H9 (cell line): ENCODE measurements at regions not wholly inside any gene's neighbourhood (a gene's known extent, or its start where the extent isn't known, plus 50 kb on each side); places are given as distances from the start of the nearest gene placed in this dataset.

Experiments
- DNase-seq: peaks from one replicate; pipeline ENCODE4 v3.0.0-alpha.2; 2017
- H2AFZ ChIP-seq: one replicate; pipeline ENCODE4 v1.6.1; 2013; ENCODE audit warnings: mild to moderate bottlenecking, low read length, control low read depth, moderate library complexity
- H2AK5ac ChIP-seq: 2 replicates; pipeline ENCODE4 v1.6.1; 2013; ENCODE audit warnings: low read length, control low read depth, mixed read lengths; ENCODE audit not compliant: insufficient read length
- H2BK120ac ChIP-seq: one replicate; pipeline ENCODE4 v1.6.1; 2013; ENCODE audit warnings: low read depth, mild to moderate bottlenecking, low read length, control low read depth, inconsistent platforms; ENCODE audit not compliant: poor library complexity, severe bottlenecking
- H2BK12ac ChIP-seq: 2 replicates; pipeline ENCODE4 v1.6.1; 2013; ENCODE audit warnings: low read length, control low read depth, mixed read lengths, low read depth; ENCODE audit not compliant: insufficient read length
- H2BK15ac ChIP-seq: 2 replicates; pipeline ENCODE4 v1.6.1; 2013; ENCODE audit warnings: low read depth, low read length, control low read depth
- H2BK20ac ChIP-seq: one replicate; pipeline ENCODE4 v1.6.1; 2013; ENCODE audit warnings: low read depth, mild to moderate bottlenecking, low read length, control low read depth, inconsistent platforms; ENCODE audit not compliant: poor library complexity, severe bottlenecking
- H2BK5ac ChIP-seq: 2 replicates; pipeline ENCODE4 v1.6.1; 2013; ENCODE audit warnings: low read length, control low read depth, mixed read lengths; ENCODE audit not compliant: insufficient read length
- H3K14ac ChIP-seq: 2 replicates; pipeline ENCODE4 v1.6.1; 2013; ENCODE audit warnings: low read length, control low read depth; ENCODE audit not compliant: insufficient read depth
- H3K18ac ChIP-seq: 2 replicates; pipeline ENCODE4 v1.6.1; 2013; ENCODE audit warnings: low read depth, mild to moderate bottlenecking, mixed read lengths, low read length, control low read depth; ENCODE audit not compliant: insufficient read length
- H3K23ac ChIP-seq: 2 replicates; pipeline ENCODE4 v1.6.1; 2013; ENCODE audit warnings: low read length, control low read depth, mixed read lengths, low read depth; ENCODE audit not compliant: insufficient read length
- H3K23me2 ChIP-seq: 2 replicates; pipeline ENCODE4 v1.6.1; 2013; ENCODE audit warnings: low read depth, mild to moderate bottlenecking, mixed read lengths, low read length, control low read depth; ENCODE audit not compliant: insufficient read length, poor library complexity, severe bottlenecking
- H3K27ac ChIP-seq: 2 replicates; pipeline ENCODE4 v1.5.1; 2013; ENCODE audit warnings: low read length, control low read depth, mixed read lengths, low read depth; ENCODE audit not compliant: insufficient read length
- H3K27me3 ChIP-seq: 2 replicates; pipeline ENCODE4 v1.6.1; 2013; ENCODE audit warnings: low read length, control low read depth, inconsistent platforms; ENCODE audit not compliant: insufficient read depth
- H3K4ac ChIP-seq: 2 replicates; pipeline ENCODE4 v1.6.1; 2013; ENCODE audit warnings: low read depth, mild to moderate bottlenecking, control low read depth, inconsistent platforms, low read length, moderate library complexity
- H3K4me1 ChIP-seq: 2 replicates; pipeline ENCODE4 v1.6.1; 2013; ENCODE audit warnings: low read length, control low read depth, inconsistent platforms; ENCODE audit not compliant: insufficient read depth
- H3K4me2 ChIP-seq: 2 replicates; pipeline ENCODE4 v1.6.1; 2013; ENCODE audit warnings: low read length, control low read depth, mixed read lengths; ENCODE audit not compliant: insufficient read length, insufficient read depth
- H3K56ac ChIP-seq: 2 replicates; pipeline ENCODE4 v1.6.1; 2013; ENCODE audit warnings: low read depth, mild to moderate bottlenecking, mixed read lengths, low read length, control low read depth; ENCODE audit not compliant: insufficient read length
- H3K79me1 ChIP-seq: 2 replicates; pipeline ENCODE4 v1.6.1; 2013; ENCODE audit warnings: low read depth, mild to moderate bottlenecking, moderate library complexity, low read length, control low read depth, inconsistent platforms; ENCODE audit not compliant: insufficient read depth, poor library complexity, severe bottlenecking
- H3K79me2 ChIP-seq: 2 replicates; pipeline ENCODE4 v1.6.1; 2013; ENCODE audit warnings: low read length, control low read depth, inconsistent platforms; ENCODE audit not compliant: insufficient read depth
- H3K9ac ChIP-seq: 2 replicates; pipeline ENCODE4 v1.6.1; 2013; ENCODE audit warnings: low read length, control low read depth, mixed read lengths; ENCODE audit not compliant: insufficient read length; ENCODE audit errors: extremely low read depth
- H3K9me3 ChIP-seq: one replicate; pipeline ENCODE4 v1.6.1; 2013; ENCODE audit warnings: low read depth, low read length, inconsistent platforms; ENCODE audit not compliant: control insufficient read depth
- H3T11ph ChIP-seq: one replicate; pipeline ENCODE4 v1.6.1; 2013; ENCODE audit warnings: mild to moderate bottlenecking, low read length, control low read depth, inconsistent platforms
- H4K20me1 ChIP-seq: one replicate; pipeline ENCODE4 v1.6.1; 2013; ENCODE audit not compliant: control insufficient read depth, insufficient read length, insufficient read depth
- H4K5ac ChIP-seq: 2 replicates; pipeline ENCODE4 v1.6.1; 2013; ENCODE audit warnings: low read depth, mild to moderate bottlenecking, mixed read lengths, low read length, control low read depth; ENCODE audit not compliant: insufficient read length
- H4K8ac ChIP-seq: replicated peaks from 2 replicates; pipeline ENCODE4 v1.6.1; 2013; ENCODE audit warnings: low read length, control low read depth, mixed read lengths, low read depth; ENCODE audit not compliant: insufficient read length
- H4K91ac ChIP-seq: 2 replicates; pipeline ENCODE4 v1.6.1; 2013; ENCODE audit warnings: low read depth, mild to moderate bottlenecking, moderate library complexity, mixed read lengths, low read length, control low read depth; ENCODE audit not compliant: insufficient read length
- H3K27ac Mint-ChIP-seq, 3 experiments: 2 replicates in 2 of 3; 3 replicates in 1 of 3; pipeline ENCODE4 v1.8.0; 2020 to 2021; ENCODE audit warnings: mixed read lengths in 3 of 3, mild to moderate bottlenecking in 1 of 3, moderate library complexity in 1 of 3
- H3K27me3 Mint-ChIP-seq: 2 replicates; pipeline ENCODE4 v1.8.0; 2021; ENCODE audit warnings: low read depth, mild to moderate bottlenecking, moderate library complexity, mixed read lengths
- H3K36me3 Mint-ChIP-seq, 3 experiments: 2 replicates in 2 of 3; 3 replicates in 1 of 3; pipeline ENCODE4 v1.8.0; 2020 to 2021; ENCODE audit warnings: low read depth in 3 of 3, mixed read lengths in 3 of 3; ENCODE audit not compliant: insufficient read depth in 1 of 3
- H3K4me1 Mint-ChIP-seq, 2 experiments: 2 replicates each; pipeline ENCODE4 v1.8.0; 2020; ENCODE audit warnings: mixed read lengths in 2 of 2
- H3K4me3 Mint-ChIP-seq, 2 experiments: 2 replicates in 1 of 2; 3 replicates in 1 of 2; pipeline ENCODE4 v1.8.0; 2020 to 2021; ENCODE audit warnings: mild to moderate bottlenecking in 2 of 2, mixed read lengths in 2 of 2, moderate library complexity in 1 of 2
- H3K9me3 Mint-ChIP-seq, 2 experiments: 2 replicates in 1 of 2; 3 replicates in 1 of 2; pipeline ENCODE4 v1.8.0; 2020; ENCODE audit warnings: mild to moderate bottlenecking in 2 of 2, mixed read lengths in 2 of 2, moderate library complexity in 1 of 2
- WGBS: extraction: QIAGEN DNeasy Blood & Tissue Kit; methylation state at CpG from one replicate; pipeline ENCODE4 v1.1.7; 2013; ENCODE audit warnings: missing lambda C conversion rate, low lambda C conversion rate, mixed read lengths; ENCODE audit not compliant: insufficient read length; ENCODE audit errors: extremely low coverage; 5-methylcytosine and 5-hydroxymethylcytosine counted together
- TF ChIP-seq, protein P1 (sequence below): fragments of 200-600 bp; sonication (generic); conservative IDR thresholded peaks from 3 replicates; pipeline ENCODE4 v1.8.0; 2021; ENCODE audit warnings: antibody characterized with exemption, mild to moderate bottlenecking

- Mint-ChIP-seq H3K27me3 (no peaks in the 10 kb centered on the region; the same call in 1 of the 2 replicates), H3K4me1 (peaks cover 10 to 13% of the 10 kb centered on the region in 2 experiments), H3K9me3 (peaks cover 5 to 6% of the 10 kb centered on the region in 2 experiments), H3K36me3 (peaks cover 2 to 3% (median 2%) of the 10 kb centered on the region in 3 experiments; a peak in 6 of 7 replicates), H3K27ac (0 out of 7 replicates have a peak overlapping the region, but pooled peaks of 2 of the 3 experiments have one; percentile 23 to 67), H3K4me3 (no peak overlapping the region)
- Histone ChIP-seq H2BK15ac (no peak overlapping the region), H4K20me1 (no peaks in the 10 kb centered on the region), H4K8ac (no peak overlapping the region), H3K27me3 (no peaks in the 10 kb centered on the region), H3K23ac (no peak overlapping the region), H4K91ac (no peak overlapping the region), H3K9ac (no peak overlapping the region), H3T11ph (no peak overlapping the region), H3K18ac (no peak overlapping the region), H3K79me2 (no peaks in the 10 kb centered on the region), H3K9me3 (no peaks in the 10 kb centered on the region), H2BK5ac (no peak overlapping the region), H2BK120ac (no peak overlapping the region), H2BK20ac (no peak overlapping the region), H3K14ac (no peak overlapping the region), H2AK5ac (no peak overlapping the region), H3K4me1 (no peaks in the 10 kb centered on the region), H3K27ac (no peak overlapping the region), H3K4me2 (no peak overlapping the region), H2BK12ac (no peak overlapping the region), H3K79me1 (no peaks in the 10 kb centered on the region), H3K56ac (no peak overlapping the region), H2AFZ (peak overlapping the region; percentile 22), H3K23me2 (no peaks in the 10 kb centered on the region), H3K4ac (no peak overlapping the region), H4K5ac (no peak overlapping the region)
- no CpG with 5 or more reads among the region's 4 CpGs for whole genome bisulfite sequencing
- no peak for DNase-seq
- TF ChIP-seq, protein P1, sequence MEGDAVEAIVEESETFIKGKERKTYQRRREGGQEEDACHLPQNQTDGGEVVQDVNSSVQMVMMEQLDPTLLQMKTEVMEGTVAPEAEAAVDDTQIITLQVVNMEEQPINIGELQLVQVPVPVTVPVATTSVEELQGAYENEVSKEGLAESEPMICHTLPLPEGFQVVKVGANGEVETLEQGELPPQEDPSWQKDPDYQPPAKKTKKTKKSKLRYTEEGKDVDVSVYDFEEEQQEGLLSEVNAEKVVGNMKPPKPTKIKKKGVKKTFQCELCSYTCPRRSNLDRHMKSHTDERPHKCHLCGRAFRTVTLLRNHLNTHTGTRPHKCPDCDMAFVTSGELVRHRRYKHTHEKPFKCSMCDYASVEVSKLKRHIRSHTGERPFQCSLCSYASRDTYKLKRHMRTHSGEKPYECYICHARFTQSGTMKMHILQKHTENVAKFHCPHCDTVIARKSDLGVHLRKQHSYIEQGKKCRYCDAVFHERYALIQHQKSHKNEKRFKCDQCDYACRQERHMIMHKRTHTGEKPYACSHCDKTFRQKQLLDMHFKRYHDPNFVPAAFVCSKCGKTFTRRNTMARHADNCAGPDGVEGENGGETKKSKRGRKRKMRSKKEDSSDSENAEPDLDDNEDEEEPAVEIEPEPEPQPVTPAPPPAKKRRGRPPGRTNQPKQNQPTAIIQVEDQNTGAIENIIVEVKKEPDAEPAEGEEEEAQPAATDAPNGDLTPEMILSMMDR = no peak
These were observed 331.3 kb upstream of the KLF3 start for GRCh38 chr4:38332699-38333098.
